CD14-positive monocyte (primary cell): ENCODE measurements at regions not wholly inside any gene's neighbourhood (a gene's known extent, or its start where the extent isn't known, plus 50 kb on each side); places are given as distances from the start of the nearest gene placed in this dataset.
A peak's percentile ranks its signal among the peaks of the same experiment; 100 is the strongest.

ENCODE experiments used
- DNase-seq, 3 donors: peaks; one replicate each; pipeline ENCODE4 v3.0.0-alpha.2; 2011 to 2022
- H2AFZ ChIP-seq: 2 replicates; pipeline ENCODE4 v1.6.0; 2012; ENCODE audit warnings: mild to moderate bottlenecking, low read depth, low read length, inconsistent platforms; ENCODE audit not compliant: insufficient read depth, poor library complexity, severe bottlenecking
- H3K27ac ChIP-seq, 2 donors: 1 replicate in 1 of 2; 2 replicates in 1 of 2; pipeline ENCODE4 v1.5.1; 2012 to 2013; ENCODE audit warnings: low read length in 2 of 2, control low read depth in 1 of 2, inconsistent platforms in 1 of 2, low read depth in 1 of 2, mild to moderate bottlenecking in 1 of 2
- H3K27me3 ChIP-seq, 2 donors: one replicate each; pipeline versions ENCODE4 v1.6.0 to v1.6.1; 2011 to 2013; ENCODE audit warnings: low read length in 2 of 2; ENCODE audit not compliant: control insufficient read depth in 2 of 2, insufficient read depth in 2 of 2
- H3K36me3 ChIP-seq, 2 donors: replicated peaks in 1 of 2; 1 replicate in 1 of 2; 2 replicates in 1 of 2; pipeline versions ENCODE4 v1.5.1 to v1.6.1; 2012 to 2013; ENCODE audit warnings: low read length in 2 of 2, control low read depth in 1 of 2, inconsistent platforms in 1 of 2, mild to moderate bottlenecking in 1 of 2; ENCODE audit not compliant: insufficient read depth in 2 of 2, control insufficient read depth in 1 of 2
- H3K4me1 ChIP-seq, 2 donors: 1 replicate in 1 of 2; 2 replicates in 1 of 2; pipeline versions ENCODE4 v1.5.1 to v1.6.1; 2012 to 2013; ENCODE audit warnings: low read length in 2 of 2, control low read depth in 1 of 2, inconsistent platforms in 1 of 2, mild to moderate bottlenecking in 1 of 2, moderate library complexity in 1 of 2; ENCODE audit not compliant: insufficient read depth in 2 of 2, control insufficient read depth in 1 of 2
- H3K4me2 ChIP-seq: replicated peaks from 2 replicates; pipeline ENCODE3; 2012; ENCODE audit warnings: low read length, moderate library complexity, mild to moderate bottlenecking; ENCODE audit not compliant: poor library complexity, severe bottlenecking; ENCODE audit errors: extremely low read depth
- H3K4me3 ChIP-seq, 3 experiments: fragments of 200-600 bp in 1 of 3; sonication (generic) in 1 of 3; replicated peaks in 1 of 3; 1 replicate in 2 of 3; 2 replicates in 1 of 3; pipeline ENCODE4 v1.5.1; 2011 to 2013; ENCODE audit warnings: low read length in 3 of 3, mild to moderate bottlenecking in 3 of 3, control low read depth in 2 of 3, low read depth in 2 of 3, inconsistent platforms in 1 of 3, moderate library complexity in 1 of 3
- H3K79me2 ChIP-seq: 2 replicates; pipeline ENCODE4 v1.6.0; 2012; ENCODE audit warnings: mild to moderate bottlenecking, control low read depth, inconsistent platforms, low read length, moderate library complexity; ENCODE audit not compliant: insufficient read depth
- H3K9ac ChIP-seq: 2 replicates; pipeline ENCODE4 v1.6.0; 2017; ENCODE audit warnings: low read length, mild to moderate bottlenecking; ENCODE audit not compliant: insufficient read depth, poor library complexity, severe bottlenecking
- H3K9me3 ChIP-seq, 2 donors: replicated peaks in 1 of 2; 1 replicate in 1 of 2; 2 replicates in 1 of 2; pipeline versions ENCODE4 v1.5.1 to v1.6.1; 2012 to 2013; ENCODE audit warnings: low read length in 2 of 2, control low read depth in 1 of 2; ENCODE audit not compliant: control insufficient read depth in 1 of 2, insufficient read depth in 1 of 2
- H4K20me1 ChIP-seq: 2 replicates; pipeline ENCODE4 v1.6.0; 2012; ENCODE audit warnings: mild to moderate bottlenecking, low read length, control low read depth, moderate library complexity; ENCODE audit not compliant: insufficient read depth
- H3K27ac Mint-ChIP-seq, 7 donors: one replicate each; pipeline ENCODE4 v1.8.0; 2020; ENCODE audit warnings: mild to moderate bottlenecking in 7 of 7, mixed read lengths in 7 of 7, moderate library complexity in 6 of 7, inconsistent platforms in 2 of 7
- H3K27me3 Mint-ChIP-seq, 3 donors: one replicate each; pipeline ENCODE4 v1.8.0; 2021 to 2022; ENCODE audit warnings: low read depth in 3 of 3, mild to moderate bottlenecking in 3 of 3, mixed read lengths in 3 of 3, moderate library complexity in 3 of 3, inconsistent platforms in 1 of 3
- H3K36me3 Mint-ChIP-seq, 2 donors: one replicate each; pipeline ENCODE4 v1.8.0; 2020; ENCODE audit warnings: mixed read lengths in 2 of 2, inconsistent platforms in 1 of 2, mild to moderate bottlenecking in 1 of 2
- H3K4me1 Mint-ChIP-seq: one replicate; pipeline ENCODE4 v1.8.0; 2020; ENCODE audit warnings: mild to moderate bottlenecking, mixed read lengths
- H3K4me3 Mint-ChIP-seq, 2 donors: one replicate each; pipeline ENCODE4 v1.8.0; 2020; ENCODE audit warnings: mild to moderate bottlenecking in 2 of 2, mixed read lengths in 2 of 2, moderate library complexity in 1 of 2
- H3K9me3 Mint-ChIP-seq, 7 donors: one replicate each; pipeline ENCODE4 v1.8.0; 2020 to 2022; ENCODE audit warnings: mixed read lengths in 7 of 7, mild to moderate bottlenecking in 6 of 7, moderate library complexity in 6 of 7, inconsistent platforms in 2 of 7
- CTCF ChIP-seq: fragments of 200-600 bp; IDR thresholded peaks from one replicate; pipeline ENCODE4 v1.8.0; 2022; ENCODE audit warnings: antibody characterized with exemption, mild to moderate bottlenecking
- WGBS: methylation state at CpG from one replicate; pipeline ENCODE4 v1.1.5; 2013; ENCODE audit warnings: missing lambda C conversion rate; ENCODE audit not compliant: insufficient coverage; 5-methylcytosine and 5-hydroxymethylcytosine counted together
- intact Hi-C, 2 donors: fragments of 100-400 bp; cut with micrococcal nuclease; formaldehyde crosslinking; loops; one replicate each; pipeline versions ENCODE4 v1.15.0 to v1.15.1; 2023

DNA sequence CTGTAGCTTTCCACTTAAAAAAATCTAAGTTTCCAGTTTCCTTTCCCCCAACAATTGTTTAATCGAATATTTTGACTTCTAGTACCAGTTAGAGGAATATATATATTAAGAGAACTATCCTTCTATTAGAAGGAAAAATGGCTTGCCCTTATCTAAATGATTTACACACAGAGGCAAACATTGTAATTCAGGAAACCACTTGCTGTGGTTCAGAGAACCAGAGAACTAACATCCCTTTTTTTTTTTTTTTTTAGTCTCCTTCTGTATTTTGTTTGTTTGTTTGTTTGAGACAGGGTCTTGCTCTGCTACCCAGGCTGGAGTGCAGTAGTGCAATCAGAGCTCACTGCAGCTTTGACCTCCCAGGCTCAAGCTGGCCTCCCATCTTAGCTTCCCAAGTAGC lies 746.6 kb downstream of the VRK1 start:
- no peaks in the 10 kb centered on the region for H3K27me3 ChIP-seq
- Mint-ChIP-seq H3K4me3 (peak overlapping the region; percentile 14 to 15), H3K27me3 (peaks cover 0 to 6% (median 0%) of the 10 kb centered on the region in 3 donors), H3K27ac (peak overlapping the region in 6 of 7 donors; percentile 46 to 86 (median 73)), H3K4me1 (peaks cover 37% of the 10 kb centered on the region), H3K36me3 (peaks cover 0 to 10% of the 10 kb centered on the region in 2 donors), H3K9me3 (peaks cover 5 to 15% (median 11%) of the 10 kb centered on the region in 7 donors)
- no peak overlapping the region for H2AFZ ChIP-seq
- H3K36me3 ChIP-seq: no peaks in the 10 kb centered on the region
- H3K4me2 ChIP-seq: peak overlapping the region; percentile 28
- H3K9me3 ChIP-seq: peaks cover 6 to 14% of the 10 kb centered on the region in 2 donors
- peak overlapping the region in 1 of 3 experiments; percentile 51 for H3K4me3 ChIP-seq
- no peaks in the 10 kb centered on the region for H3K79me2 ChIP-seq
- intact Hi-C loops: no loop called here
- no peaks in the 10 kb centered on the region for H4K20me1 ChIP-seq
- DNase-seq: peak in 1 of 3 donors; percentile 7
- H3K27ac ChIP-seq: peak overlapping the region; percentile 73 to 74
- no peak overlapping the region for H3K9ac ChIP-seq
- no CpG with 5 or more reads among the region's 1 CpG for WGBS
- no peak for TF ChIP-seq CTCF
- peaks cover 36 to 41% of the 10 kb centered on the region in 2 donors for H3K4me1 ChIP-seq

- no peak for TF ChIP-seq CTCF
- H3K79me2 ChIP-seq: no peaks in the 10 kb centered on the region
Measured at GRCh38 chr14:97544571-97544970, 747.4 kb downstream of the VRK1 start.

More at GRCh38 chr14:97544571-97544970, 747.4 kb downstream of the VRK1 start:
- intact Hi-C loops: no loop called here
- H3K4me3 Mint-ChIP-seq: peak overlapping the region in 1 of 2 donors; percentile 65
- no peaks in the 10 kb centered on the region for H3K36me3 ChIP-seq
- peaks cover 0 to 6% (median 0%) of the 10 kb centered on the region in 3 donors for H3K27me3 Mint-ChIP-seq
- WGBS: no CpG with 5 or more reads among the region's 4 CpGs
- peaks cover 30% of the 10 kb centered on the region for H3K4me1 Mint-ChIP-seq
- DNase-seq: peak; percentile 57 to 75 (median 60)
- H4K20me1 ChIP-seq: no peaks in the 10 kb centered on the region
- no peak overlapping the region for H2AFZ ChIP-seq
- peaks cover 0 to 8% of the 10 kb centered on the region in 2 donors for H3K36me3 Mint-ChIP-seq
- peak overlapping the region in 1 of 3 experiments; percentile 51 for H3K4me3 ChIP-seq
- H3K27ac Mint-ChIP-seq: peak overlapping the region; percentile 47 to 89 (median 82)
- H3K4me1 ChIP-seq: peaks cover 33 to 34% of the 10 kb centered on the region in 2 donors
- H3K27me3 ChIP-seq: no peaks in the 10 kb centered on the region
- H3K4me2 ChIP-seq: peak overlapping the region; percentile 28
- peak overlapping the region; percentile 73 to 74 for H3K27ac ChIP-seq
- peaks cover 5 to 7% of the 10 kb centered on the region in 2 donors for H3K9me3 ChIP-seq
- no peak overlapping the region for H3K9ac ChIP-seq
- H3K9me3 Mint-ChIP-seq: peaks cover 0 to 9% (median 6%) of the 10 kb centered on the region in 7 donors
